ENCODE measurements at regions not wholly inside any gene's neighbourhood (a gene's known extent, or its start where the extent isn't known, plus 50 kb on each side); places are given as distances from the start of the nearest gene placed in this dataset.

- TF ChIP-seq CTCF (IDR thresholded peaks at IDR 0.05) = no peak
- no peak for TF ChIP-seq POLR2A (IDR thresholded peaks at IDR 0.05)
Measured at GRCh38 chr18:64410685-64411084, 261.8 kb upstream of the LINC00305 start.

Data from body of pancreas (tissue), 4 donors.